Skeletal muscle satellite cell (primary cell): ENCODE measurements at regions not wholly inside any gene's neighbourhood (a gene's known extent, or its start where the extent isn't known, plus 50 kb on each side); places are given as distances from the start of the nearest gene placed in this dataset.

ENCODE experiments used
- H3K27me3 ChIP-seq: 2 replicates; pipeline ENCODE4 v1.7.0; 2013; ENCODE audit warnings: low read length; ENCODE audit not compliant: control insufficient read depth, insufficient read depth
- H3K36me3 ChIP-seq: 2 replicates; pipeline ENCODE4 v1.7.0; 2013; ENCODE audit warnings: mild to moderate bottlenecking, control low read depth, low read length; ENCODE audit not compliant: insufficient read depth
- H3K4me1 ChIP-seq: 2 replicates; pipeline ENCODE4 v1.7.0; 2013; ENCODE audit warnings: low read length; ENCODE audit not compliant: control insufficient read depth, insufficient read depth
- H3K4me2 ChIP-seq: 2 replicates; pipeline ENCODE4 v1.7.0; 2013; ENCODE audit warnings: mild to moderate bottlenecking, low read length
- H3K4me3 ChIP-seq: 2 replicates; pipeline ENCODE4 v1.7.0; 2013; ENCODE audit warnings: low read length
- H3K9ac ChIP-seq: 2 replicates; pipeline ENCODE4 v1.7.0; 2013; ENCODE audit warnings: mild to moderate bottlenecking, low read depth, low read length, moderate library complexity
- H3K9me3 ChIP-seq: replicated peaks from 2 replicates; pipeline ENCODE4 v1.7.0; 2013; ENCODE audit warnings: mild to moderate bottlenecking, control low read depth, low read length

GRCh38 chr9:105176194-105176593 lies 68.3 kb upstream of the SLC44A1 start:
- no peaks in the 10 kb centered on the region for H3K36me3 ChIP-seq
- H3K4me2 ChIP-seq, result no peak overlapping the region
- H3K4me3 ChIP-seq, result no peak overlapping the region
- H3K27me3 ChIP-seq, result no peaks in the 10 kb centered on the region
- no peaks in the 10 kb centered on the region for H3K9me3 ChIP-seq
- H3K4me1 ChIP-seq, result no peaks in the 10 kb centered on the region
- H3K9ac ChIP-seq, result no peak overlapping the region

- Histone ChIP-seq H3K4me3 (no peak overlapping the region), H3K9me3 (no peaks in the 10 kb centered on the region), H3K9ac (no peak overlapping the region), H3K4me2 (no peak overlapping the region), H3K36me3 (no peaks in the 10 kb centered on the region), H3K4me1 (no peaks in the 10 kb centered on the region), H3K27me3 (no peaks in the 10 kb centered on the region)
These were observed 66.4 kb upstream of the SLC44A1 start for GRCh38 chr9:105178076-105178475.

GRCh38 chr9:105187781-105188180 lies 56.7 kb upstream of the SLC44A1 start:
- Histone ChIP-seq H3K27me3 (no peaks in the 10 kb centered on the region), H3K9me3 (no peaks in the 10 kb centered on the region), H3K4me1 (peaks cover 24% of the 10 kb centered on the region), H3K9ac (no peak overlapping the region), H3K4me2 (peak overlapping the region; percentile 50), H3K36me3 (no peaks in the 10 kb centered on the region), H3K4me3 (no peak overlapping the region)

- no peaks in the 10 kb centered on the region for H3K9me3 ChIP-seq
- peaks cover 24% of the 10 kb centered on the region for H3K4me1 ChIP-seq
- H3K9ac ChIP-seq, result no peak overlapping the region
- no peaks in the 10 kb centered on the region for H3K27me3 ChIP-seq
- no peak overlapping the region for H3K4me2 ChIP-seq
- H3K36me3 ChIP-seq, result no peaks in the 10 kb centered on the region
- no peak overlapping the region for H3K4me3 ChIP-seq
These were observed 55.7 kb upstream of the SLC44A1 start for GRCh38 chr9:105188746-105189145.

GRCh38 chr9:105191508-105192121 lies 52.8 kb upstream of the SLC44A1 start:
- no peaks in the 10 kb centered on the region for H3K27me3 ChIP-seq
- no peak overlapping the region for H3K4me3 ChIP-seq
- no peaks in the 10 kb centered on the region for H3K9me3 ChIP-seq
- H3K9ac ChIP-seq, result no peak overlapping the region
- H3K4me2 ChIP-seq, result no peak overlapping the region
- peaks cover 24% of the 10 kb centered on the region for H3K4me1 ChIP-seq
- H3K36me3 ChIP-seq, result no peaks in the 10 kb centered on the region

- Histone ChIP-seq H3K27me3 (no peaks in the 10 kb centered on the region), H3K9me3 (no peaks in the 10 kb centered on the region), H3K4me1 (peaks cover 9% of the 10 kb centered on the region), H3K4me2 (no peak overlapping the region), H3K36me3 (no peaks in the 10 kb centered on the region), H3K9ac (no peak overlapping the region), H3K4me3 (no peak overlapping the region)
These were observed 50.9 kb upstream of the SLC44A1 start for GRCh38 chr9:105193560-105193959.

- Histone ChIP-seq H3K9me3 (no peaks in the 10 kb centered on the region), H3K36me3 (no peaks in the 10 kb centered on the region), H3K4me3 (no peak overlapping the region), H3K4me1 (peaks cover 6% of the 10 kb centered on the region), H3K9ac (no peak overlapping the region), H3K27me3 (no peaks in the 10 kb centered on the region), H3K4me2 (no peak overlapping the region)
These were observed 50.2 kb upstream of the SLC44A1 start for GRCh38 chr9:105194234-105194633.
